ENCODE measurements at regions not wholly inside any gene's neighbourhood (a gene's known extent, or its start where the extent isn't known, plus 50 kb on each side); places are given as distances from the start of the nearest gene placed in this dataset.
A peak's percentile ranks its signal among the peaks of the same experiment; 100 is the strongest.

GRCh38 chr15:70259028-70259424 lies 161.3 kb upstream of the TLE3 start:
- Histone ChIP-seq H3K36me3 (ENCODE audit: control insufficient read depth in 2 of 3, insufficient read depth in 3 of 3, low read length in 3 of 3) (no peaks in the 10 kb centered on the region), H3K4me3 (ENCODE audit: low read length in 3 of 3) (no peak overlapping the region), H3K27me3 (ENCODE audit: control insufficient read depth, insufficient read depth, low read length) (peaks cover 2% of the 10 kb centered on the region), H3K4me1 (ENCODE audit: control insufficient read depth in 2 of 3, insufficient read depth in 2 of 3, low read depth in 1 of 3, low read length in 3 of 3) (peaks cover 0 to 22% (median 14%) of the 10 kb centered on the region in 3 donors), H3K9ac (ENCODE audit: low read length in 3 of 3) (peak overlapping the region in 1 of 3 donors; percentile 33), H3K9me3 (ENCODE audit: control insufficient read depth in 2 of 3, insufficient read depth in 1 of 3, low read length in 3 of 3) (no peaks in the 10 kb centered on the region), H3K27ac (ENCODE audit: low read depth in 2 of 2, low read length in 2 of 2) (peak overlapping the region; percentile 22 to 23)
- intact Hi-C loops (cut with DNase I) = no loop called here
- DNase-seq (peak; percentile 80 to 93 (median 89)), FAIRE-seq (no peak)
- no peak for TF ChIP-seq CTCF (IDR thresholded peaks at IDR 0.05; ENCODE audit: borderline replicate concordance, extremely low read depth, insufficient read depth)

- FAIRE-seq = no peak
- intact Hi-C loops (cut with DNase I) = no loop called here
- Histone ChIP-seq H3K27ac (ENCODE audit: low read depth in 2 of 2, low read length in 2 of 2) (peak overlapping the region; percentile 22 to 23), H3K9ac (ENCODE audit: low read length in 3 of 3) (peak overlapping the region in 1 of 3 donors; percentile 33), H3K4me3 (ENCODE audit: low read length in 3 of 3) (no peak overlapping the region), H3K4me1 (ENCODE audit: control insufficient read depth in 2 of 3, insufficient read depth in 2 of 3, low read depth in 1 of 3, low read length in 3 of 3) (peaks cover 0 to 17% (median 9%) of the 10 kb centered on the region in 3 donors), H3K36me3 (ENCODE audit: control insufficient read depth in 2 of 3, insufficient read depth in 3 of 3, low read length in 3 of 3) (no peaks in the 10 kb centered on the region), H3K27me3 (ENCODE audit: control insufficient read depth, insufficient read depth, low read length) (peaks cover 2% of the 10 kb centered on the region), H3K9me3 (ENCODE audit: control insufficient read depth in 2 of 3, insufficient read depth in 1 of 3, low read length in 3 of 3) (no peaks in the 10 kb centered on the region)
- peak in 1 of 5 donors; percentile 75 for DNase-seq
- TF ChIP-seq CTCF (IDR thresholded peaks at IDR 0.05; ENCODE audit: borderline replicate concordance, extremely low read depth, insufficient read depth) = no peak
Observed at GRCh38 chr15:70258369-70259027, 160.8 kb upstream of the TLE3 start.

- Histone ChIP-seq H3K36me3 (ENCODE audit: control insufficient read depth in 2 of 3, insufficient read depth in 3 of 3, low read length in 3 of 3) (no peaks in the 10 kb centered on the region), H3K4me3 (ENCODE audit: low read length in 3 of 3) (no peak overlapping the region), H3K9ac (ENCODE audit: low read length in 3 of 3) (no peak overlapping the region), H3K9me3 (ENCODE audit: control insufficient read depth in 2 of 3, insufficient read depth in 1 of 3, low read length in 3 of 3) (no peaks in the 10 kb centered on the region), H3K27ac (ENCODE audit: low read depth in 2 of 2, low read length in 2 of 2) (no peak overlapping the region), H3K27me3 (ENCODE audit: control insufficient read depth, insufficient read depth, low read length) (peaks cover 2% of the 10 kb centered on the region), H3K4me1 (ENCODE audit: control insufficient read depth in 2 of 3, insufficient read depth in 2 of 3, low read depth in 1 of 3, low read length in 3 of 3) (peaks cover 0 to 10% (median 5%) of the 10 kb centered on the region in 3 donors)
- DNase-seq = peak in 1 of 5 donors; percentile 45
- intact Hi-C loops (cut with DNase I) = no loop called here
- TF ChIP-seq CTCF (IDR thresholded peaks at IDR 0.05; ENCODE audit: borderline replicate concordance, extremely low read depth, insufficient read depth) = no peak
- FAIRE-seq = no peak
Observed at GRCh38 chr15:70257573-70258248, 160.0 kb upstream of the TLE3 start.
